HEK293 (cell line): ENCODE measurements at regions not wholly inside any gene's neighbourhood (a gene's known extent, or its start where the extent isn't known, plus 50 kb on each side); places are given as distances from the start of the nearest gene placed in this dataset.

ENCODE experiments used
- CTCF ChIA-PET: fragments of 350-600 bp; formaldehyde crosslinking; extraction: SDS; loops from one replicate; lab custom pipeline; 2021; ENCODE audit warnings: antibody characterized with exemption; lab: Yijun Ruan, JAX
- POLR2A ChIA-PET: fragments of 300-600 bp; formaldehyde crosslinking; extraction: SDS; loops from one replicate; lab custom pipeline; 2020; ENCODE audit warnings: antibody characterized with exemption, inconsistent platforms; lab: Yijun Ruan, JAX
- H3K27ac ChIP-seq: fragments of 200-500 bp; sonication (Bioruptor generic); 2 replicates; pipeline ENCODE4 v1.5.1; 2014; ENCODE audit warnings: low read depth, low read length, control low read depth, inconsistent platforms; ENCODE audit errors: extremely low read depth
- H3K36me3 ChIP-seq, 2 experiments: fragments of 200-500 bp in 1 of 2; sonication (Bioruptor generic) in 1 of 2; 1 replicate in 1 of 2; 2 replicates in 1 of 2; pipeline ENCODE4 v1.5.1; 2014 to 2017; ENCODE audit warnings: inconsistent platforms in 2 of 2, low read length in 2 of 2; ENCODE audit not compliant: control insufficient read depth in 2 of 2, insufficient read depth in 1 of 2
- H3K4me1 ChIP-seq: fragments of 200-500 bp; sonication (Bioruptor generic); 2 replicates; pipeline ENCODE4 v1.5.1; 2014; ENCODE audit warnings: mild to moderate bottlenecking, low read length, inconsistent platforms; ENCODE audit not compliant: control insufficient read depth, insufficient read depth
- H3K4me3 ChIP-seq: 2 replicates; pipeline ENCODE4 v1.5.1; 2011; ENCODE audit warnings: low read depth, mild to moderate bottlenecking, control low read depth, low read length, moderate library complexity
- H3K9me3 ChIP-seq: fragments of 200-500 bp; sonication (Bioruptor generic); 2 replicates; pipeline ENCODE4 v1.5.1; 2014; ENCODE audit warnings: low read depth, low read length, inconsistent platforms; ENCODE audit not compliant: control insufficient read depth, insufficient read depth
- BCL11B ChIP-seq: fragments of 450-650 bp; formaldehyde crosslinking; IDR thresholded peaks from 2 replicates; pipeline ENCODE4 v1.5.1; 2016; ENCODE audit warnings: low read depth, missing biosample characterization, missing genetic modification characterization
- GLI2 ChIP-seq: fragments of 450-650 bp; formaldehyde crosslinking; IDR thresholded peaks from 2 replicates; pipeline ENCODE4; 2017; ENCODE audit warnings: missing biosample characterization, missing genetic modification characterization, low read depth, borderline replicate concordance
- MYNN ChIP-seq: fragments of 450-650 bp; formaldehyde crosslinking; IDR thresholded peaks from 2 replicates; pipeline ENCODE4 v1.5.1; 2016; ENCODE audit warnings: missing biosample characterization, missing genetic modification characterization, borderline replicate concordance
- MZF1 ChIP-seq: fragments of 450-650 bp; formaldehyde crosslinking; IDR thresholded peaks from 2 replicates; pipeline ENCODE4 v1.5.1; 2017; ENCODE audit warnings: missing biosample characterization, missing genetic modification characterization, borderline replicate concordance
- OVOL3 ChIP-seq: fragments of 450-650 bp; formaldehyde crosslinking; IDR thresholded peaks from 2 replicates; pipeline ENCODE4 v1.5.1; 2016; ENCODE audit warnings: missing biosample characterization, missing genetic modification characterization
- SALL2 ChIP-seq: fragments of 450-650 bp; formaldehyde crosslinking; IDR thresholded peaks from 2 replicates; pipeline ENCODE4 v1.5.0; 2017; ENCODE audit warnings: missing biosample characterization, mild to moderate bottlenecking, missing genetic modification characterization, borderline replicate concordance
- YY1 ChIP-seq: fragments of 450-650 bp; formaldehyde crosslinking; IDR thresholded peaks from 2 replicates; pipeline ENCODE4 v1.5.1; 2018; ENCODE audit warnings: missing biosample characterization, missing genetic modification characterization
- ZBTB20 ChIP-seq: fragments of 450-650 bp; formaldehyde crosslinking; IDR thresholded peaks from 2 replicates; pipeline ENCODE4 v1.5.1; 2016; ENCODE audit warnings: missing biosample characterization, missing genetic modification characterization
- ZBTB26 ChIP-seq: fragments of 450-650 bp; formaldehyde crosslinking; optimal IDR thresholded peaks from 2 replicates; pipeline ENCODE3; 2016; ENCODE audit warnings: missing biosample characterization, mild to moderate bottlenecking, missing genetic modification characterization
- ZIC2 ChIP-seq: fragments of 450-650 bp; formaldehyde crosslinking; IDR thresholded peaks from 2 replicates; pipeline ENCODE4 v1.5.1; 2016; ENCODE audit warnings: missing biosample characterization, missing genetic modification characterization
- ZNF112 ChIP-seq: fragments of 450-650 bp; formaldehyde crosslinking; IDR thresholded peaks from 2 replicates; pipeline ENCODE4 v1.5.0; 2017; ENCODE audit warnings: missing biosample characterization, missing genetic modification characterization
- ZNF121 ChIP-seq: fragments of 450-650 bp; formaldehyde crosslinking; IDR thresholded peaks from 2 replicates; pipeline ENCODE4 v1.5.1; 2016; ENCODE audit warnings: missing biosample characterization, missing genetic modification characterization
- ZNF16 ChIP-seq: fragments of 450-650 bp; formaldehyde crosslinking; IDR thresholded peaks from 2 replicates; pipeline ENCODE4 v1.5.1; 2016; ENCODE audit warnings: low read depth, missing biosample characterization, missing genetic modification characterization
- ZNF280D ChIP-seq: fragments of 450-650 bp; formaldehyde crosslinking; IDR thresholded peaks from 2 replicates; pipeline ENCODE4 v1.5.1; 2016; ENCODE audit warnings: missing biosample characterization, missing genetic modification characterization
- ZNF529 ChIP-seq: fragments of 450-650 bp; formaldehyde crosslinking; IDR thresholded peaks from 2 replicates; pipeline ENCODE4 v1.5.1; 2017; ENCODE audit warnings: missing genetic modification characterization, missing biosample characterization; ENCODE audit not compliant: insufficient replicate concordance
- ZNF548 ChIP-seq: fragments of 450-650 bp; formaldehyde crosslinking; IDR thresholded peaks from 2 replicates; pipeline ENCODE4 v1.5.1; 2016; ENCODE audit warnings: missing biosample characterization, missing genetic modification characterization
- ZNF560 ChIP-seq: fragments of 450-650 bp; formaldehyde crosslinking; IDR thresholded peaks from 2 replicates; pipeline ENCODE4 v1.5.1; 2017; ENCODE audit warnings: missing biosample characterization, missing genetic modification characterization, borderline replicate concordance
- ZNF571 ChIP-seq: fragments of 450-650 bp; formaldehyde crosslinking; IDR thresholded peaks from 2 replicates; pipeline ENCODE4 v1.5.0; 2017; ENCODE audit warnings: missing biosample characterization, missing genetic modification characterization
- ZNF623 ChIP-seq: fragments of 450-650 bp; formaldehyde crosslinking; IDR thresholded peaks from 2 replicates; pipeline ENCODE4 v1.5.1; 2016; ENCODE audit warnings: missing biosample characterization, missing genetic modification characterization
- ZNF654 ChIP-seq: fragments of 450-650 bp; formaldehyde crosslinking; IDR thresholded peaks from 2 replicates; pipeline ENCODE4 v1.5.1; 2016; ENCODE audit warnings: low read depth, missing biosample characterization, missing genetic modification characterization
- ZNF664 ChIP-seq: fragments of 450-650 bp; formaldehyde crosslinking; IDR thresholded peaks from 2 replicates; pipeline ENCODE4 v1.5.1; 2016; ENCODE audit warnings: missing biosample characterization, missing genetic modification characterization
- ZNF670 ChIP-seq: fragments of 450-650 bp; formaldehyde crosslinking; IDR thresholded peaks from 2 replicates; pipeline ENCODE4 v1.5.1; 2016; ENCODE audit warnings: missing biosample characterization, missing genetic modification characterization, low read depth
- ZNF792 ChIP-seq: fragments of 450-650 bp; formaldehyde crosslinking; IDR thresholded peaks from 2 replicates; pipeline ENCODE4 v1.5.1; 2016; ENCODE audit warnings: missing biosample characterization, missing genetic modification characterization
- ZNF830 ChIP-seq: fragments of 450-650 bp; IDR thresholded peaks from 2 replicates; pipeline ENCODE4 v1.5.0; 2018; ENCODE audit warnings: missing biosample characterization, missing genetic modification characterization, low read depth, mild to moderate bottlenecking, moderate library complexity
- ZSCAN18 ChIP-seq: fragments of 450-650 bp; formaldehyde crosslinking; IDR thresholded peaks from 2 replicates; pipeline ENCODE4 v1.5.1; 2016; ENCODE audit warnings: missing biosample characterization, missing genetic modification characterization
- ZSCAN30 ChIP-seq: fragments of 450-650 bp; IDR thresholded peaks from 2 replicates; pipeline ENCODE4 v1.5.1; 2018; ENCODE audit warnings: missing biosample characterization, mild to moderate bottlenecking, missing genetic modification characterization, moderate library complexity
- TF ChIP-seq, protein P1 (sequence below): fragments of 450-650 bp; formaldehyde crosslinking; IDR thresholded peaks from 2 replicates; pipeline ENCODE4 v1.5.1; 2017; ENCODE audit warnings: missing biosample characterization, missing genetic modification characterization
- TF ChIP-seq, protein P2 (sequence below): fragments of 450-650 bp; formaldehyde crosslinking; IDR thresholded peaks from 2 replicates; pipeline ENCODE4 v1.5.1; 2016; ENCODE audit warnings: missing biosample characterization, missing genetic modification characterization

- TF ChIP-seq ZNF623 (no peak), ZNF664 (tag by site-specific recombination) (no peak), ZNF16 (tag by site-specific recombination) (no peak), ZSCAN30 (tag by site-specific recombination) (no peak), ZBTB20 (no peak), ZNF654 (tag by site-specific recombination) (no peak), ZNF571 (tag by site-specific recombination) (no peak), GLI2 (tag by site-specific recombination) (no peak), ZNF830 (tag by site-specific recombination) (no peak), ZNF560 (tag by site-specific recombination) (no peak), ZNF529 (tag by site-specific recombination) (no peak), ZSCAN18 (tag by site-specific recombination) (no peak)
- TF ChIP-seq, protein P1, sequence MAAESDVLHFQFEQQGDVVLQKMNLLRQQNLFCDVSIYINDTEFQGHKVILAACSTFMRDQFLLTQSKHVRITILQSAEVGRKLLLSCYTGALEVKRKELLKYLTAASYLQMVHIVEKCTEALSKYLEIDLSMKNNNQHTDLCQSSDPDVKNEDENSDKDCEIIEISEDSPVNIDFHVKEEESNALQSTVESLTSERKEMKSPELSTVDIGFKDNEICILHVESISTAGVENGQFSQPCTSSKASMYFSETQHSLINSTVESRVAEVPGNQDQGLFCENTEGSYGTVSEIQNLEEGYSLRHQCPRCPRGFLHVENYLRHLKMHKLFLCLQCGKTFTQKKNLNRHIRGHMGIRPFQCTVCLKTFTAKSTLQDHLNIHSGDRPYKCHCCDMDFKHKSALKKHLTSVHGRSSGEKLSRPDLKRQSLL (tag by site-specific recombination) = no peak
Observed at GRCh38 chr3:186461141-186461540, 83.0 kb downstream of the CRYGS start (continued).

- Histone ChIP-seq H3K4me1 (no peaks in the 10 kb centered on the region), H3K9me3 (no peaks in the 10 kb centered on the region), H3K27ac (no peak overlapping the region), H3K4me3 (no peak overlapping the region), H3K36me3 (no peaks in the 10 kb centered on the region)
- POLR2A ChIA-PET = no interaction called here
- CTCF ChIA-PET = interaction anchor here (0.6 to 0.7 kb wide), 3 partner anchors 81 to 1086 kb away, joined by 3 read pairs; no protein-coding TSS in a partner anchor
- TF ChIP-seq ZBTB20 (no peak), ZNF121 (no peak), ZNF112 (tag by site-specific recombination) (no peak), ZNF548 (tag by site-specific recombination) (no peak), ZBTB26 (tag by site-specific recombination) (no peak), ZIC2 (tag by site-specific recombination) (no peak), ZNF280D (tag by site-specific recombination) (no peak), MZF1 (no peak), BCL11B (tag by site-specific recombination) (no peak), ZNF670 (tag by site-specific recombination) (no peak), SALL2 (tag by site-specific recombination) (no peak), YY1 (tag by site-specific recombination) (no peak), MYNN (no peak), ZNF830 (tag by site-specific recombination) (no peak), OVOL3 (no peak), ZNF792 (tag by site-specific recombination) (no peak)
- TF ChIP-seq, protein P2, sequence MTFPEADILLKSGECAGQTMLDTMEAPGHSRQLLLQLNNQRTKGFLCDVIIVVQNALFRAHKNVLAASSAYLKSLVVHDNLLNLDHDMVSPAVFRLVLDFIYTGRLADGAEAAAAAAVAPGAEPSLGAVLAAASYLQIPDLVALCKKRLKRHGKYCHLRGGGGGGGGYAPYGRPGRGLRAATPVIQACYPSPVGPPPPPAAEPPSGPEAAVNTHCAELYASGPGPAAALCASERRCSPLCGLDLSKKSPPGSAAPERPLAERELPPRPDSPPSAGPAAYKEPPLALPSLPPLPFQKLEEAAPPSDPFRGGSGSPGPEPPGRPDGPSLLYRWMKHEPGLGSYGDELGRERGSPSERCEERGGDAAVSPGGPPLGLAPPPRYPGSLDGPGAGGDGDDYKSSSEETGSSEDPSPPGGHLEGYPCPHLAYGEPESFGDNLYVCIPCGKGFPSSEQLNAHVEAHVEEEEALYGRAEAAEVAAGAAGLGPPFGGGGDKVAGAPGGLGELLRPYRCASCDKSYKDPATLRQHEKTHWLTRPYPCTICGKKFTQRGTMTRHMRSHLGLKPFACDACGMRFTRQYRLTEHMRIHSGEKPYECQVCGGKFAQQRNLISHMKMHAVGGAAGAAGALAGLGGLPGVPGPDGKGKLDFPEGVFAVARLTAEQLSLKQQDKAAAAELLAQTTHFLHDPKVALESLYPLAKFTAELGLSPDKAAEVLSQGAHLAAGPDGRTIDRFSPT (tag by site-specific recombination) = no peak
Observed at GRCh38 chr3:186459108-186459467, 85.1 kb downstream of the CRYGS start.
